ENCODE measurements at regions not wholly inside any gene's neighbourhood (a gene's known extent, or its start where the extent isn't known, plus 50 kb on each side); places are given as distances from the start of the nearest gene placed in this dataset.
A peak's percentile ranks its signal among the peaks of the same experiment; 100 is the strongest.

GRCh38 chr3:184643442-184643841 is 68.4 kb downstream of the MAGEF1 start:
- H3K4me1 Mint-ChIP-seq, result peaks cover 49% of the 10 kb centered on the region
- H3K27me3 Mint-ChIP-seq (ENCODE audit: low read depth), result peaks cover 1% of the 10 kb centered on the region
- peak overlapping the region; percentile 68 to 77 (median 72) for H3K27ac Mint-ChIP-seq
- peak overlapping the region in 1 of 3 experiments; percentile 11 for H3K4me3 Mint-ChIP-seq
- no peak for TF ChIP-seq CTCF (IDR thresholded peaks at IDR 0.05; ENCODE audit: unreplicated experiment in 3 of 3)
- no peaks in the 10 kb centered on the region for H3K36me3 Mint-ChIP-seq (ENCODE audit: low read depth)
- no peaks in the 10 kb centered on the region for H3K9me3 Mint-ChIP-seq

GRCh38 chr3:184642631-184643285 is 69.1 kb downstream of the MAGEF1 start:
- Mint-ChIP-seq H3K4me1 (peaks cover 46% of the 10 kb centered on the region), H3K9me3 (no peaks in the 10 kb centered on the region)

GRCh38 chr3:184641430-184641829 is 70.4 kb downstream of the MAGEF1 start:
- Mint-ChIP-seq H3K27me3 (ENCODE audit: low read depth) (no peaks in the 10 kb centered on the region), H3K9me3 (no peaks in the 10 kb centered on the region), H3K36me3 (ENCODE audit: low read depth) (no peaks in the 10 kb centered on the region), H3K27ac (no peak overlapping the region), H3K4me3 (no peak overlapping the region), H3K4me1 (peaks cover 40% of the 10 kb centered on the region)
- TF ChIP-seq CTCF (IDR thresholded peaks at IDR 0.05; ENCODE audit: unreplicated experiment in 3 of 3), result no peak

More at GRCh38 chr3:184642631-184643285, 69.1 kb downstream of the MAGEF1 start:
- H3K27ac Mint-ChIP-seq, result peak overlapping the region; percentile 68 to 77 (median 72)
- H3K27me3 Mint-ChIP-seq (ENCODE audit: low read depth), result no peaks in the 10 kb centered on the region
- no peaks in the 10 kb centered on the region for H3K36me3 Mint-ChIP-seq (ENCODE audit: low read depth)
- TF ChIP-seq CTCF (IDR thresholded peaks at IDR 0.05; ENCODE audit: unreplicated experiment in 3 of 3), result no peak
- H3K4me3 Mint-ChIP-seq, result peak overlapping the region in 2 of 3 experiments; percentile 8 to 29

- no peaks in the 10 kb centered on the region for H3K9me3 Mint-ChIP-seq
- no peaks in the 10 kb centered on the region for H3K27me3 Mint-ChIP-seq (ENCODE audit: low read depth)
- no peak overlapping the region for H3K4me3 Mint-ChIP-seq
- peaks cover 40% of the 10 kb centered on the region for H3K4me1 Mint-ChIP-seq
- no peak for TF ChIP-seq CTCF (IDR thresholded peaks at IDR 0.05; ENCODE audit: unreplicated experiment in 3 of 3)
- no peaks in the 10 kb centered on the region for H3K36me3 Mint-ChIP-seq (ENCODE audit: low read depth)
- no peak overlapping the region for H3K27ac Mint-ChIP-seq
Measured at GRCh38 chr3:184639351-184639750, 72.5 kb downstream of the MAGEF1 start.

GRCh38 chr3:184637705-184638104 is 74.2 kb downstream of the MAGEF1 start:
- no peak for TF ChIP-seq CTCF (IDR thresholded peaks at IDR 0.05; ENCODE audit: unreplicated experiment in 3 of 3)
- Mint-ChIP-seq H3K27ac (no peak overlapping the region), H3K4me3 (no peak overlapping the region), H3K4me1 (peaks cover 42% of the 10 kb centered on the region), H3K27me3 (ENCODE audit: low read depth) (peaks cover 4% of the 10 kb centered on the region), H3K9me3 (no peaks in the 10 kb centered on the region), H3K36me3 (ENCODE audit: low read depth) (no peaks in the 10 kb centered on the region)

- peaks cover 41% of the 10 kb centered on the region for H3K4me1 Mint-ChIP-seq
- TF ChIP-seq CTCF (IDR thresholded peaks at IDR 0.05; ENCODE audit: unreplicated experiment in 3 of 3), result no peak
Measured at GRCh38 chr3:184636741-184637316, 75.0 kb downstream of the MAGEF1 start.

More at GRCh38 chr3:184636741-184637316, 75.0 kb downstream of the MAGEF1 start:
- no peaks in the 10 kb centered on the region for H3K36me3 Mint-ChIP-seq (ENCODE audit: low read depth)
- no peaks in the 10 kb centered on the region for H3K9me3 Mint-ChIP-seq
- H3K27ac Mint-ChIP-seq, result peak overlapping the region; percentile 23 to 83 (median 78)
- H3K27me3 Mint-ChIP-seq (ENCODE audit: low read depth), result peaks cover 4% of the 10 kb centered on the region
- H3K4me3 Mint-ChIP-seq, result no peak overlapping the region

Data from nephron (organoid).